GM06990 (cell line): ENCODE measurements at regions not wholly inside any gene's neighbourhood (a gene's known extent, or its start where the extent isn't known, plus 50 kb on each side); places are given as distances from the start of the nearest gene placed in this dataset.
"Not testable (repeated sequence)": the region's sequence is repeated elsewhere in the genome, so short reads cannot be mapped to it uniquely, and the experiment has no call there.

Experiments
- DNase-seq: peaks from one replicate; pipeline ENCODE4 v3.0.0-alpha.2; 2011; ENCODE audit not compliant: insufficient read length; ENCODE audit errors: extremely low read depth
- H3K27me3 ChIP-seq: replicated peaks from 2 replicates; pipeline ENCODE4 v1.6.0; 2011; ENCODE audit warnings: low read length; ENCODE audit not compliant: control insufficient read depth, insufficient read depth
- H3K36me3 ChIP-seq: 2 replicates; pipeline ENCODE4 v1.5.1; 2011; ENCODE audit warnings: low read length; ENCODE audit not compliant: control insufficient read depth, insufficient read depth
- H3K4me3 ChIP-seq: replicated peaks from 2 replicates; pipeline ENCODE4 v1.5.1; 2011; ENCODE audit warnings: low read depth, mild to moderate bottlenecking, control low read depth, low read length
- CTCF ChIP-seq: IDR thresholded peaks from 2 replicates; pipeline ENCODE4 v1.5.1; 2011; ENCODE audit warnings: low read length, control low read depth, mild to moderate bottlenecking, inconsistent platforms; ENCODE audit not compliant: insufficient read depth, poor library complexity, severe bottlenecking

- Histone ChIP-seq H3K4me3 (no peak overlapping the region), H3K36me3 (no peaks in the 10 kb centered on the region), H3K27me3 (no peaks in the 10 kb centered on the region)
- no peak for DNase-seq
- no peak for TF ChIP-seq CTCF
Measured at GRCh38 chr10:33703501-33704213, 369.2 kb upstream of the NRP1 start.

- Histone ChIP-seq H3K4me3 (no peak overlapping the region), H3K36me3 (no peaks in the 10 kb centered on the region), H3K27me3 (no peaks in the 10 kb centered on the region)
- DNase-seq, result no peak
- no peak for TF ChIP-seq CTCF
Measured at GRCh38 chr10:33698033-33698432, 363.6 kb upstream of the NRP1 start.

GRCh38 chr10:33697016-33697415 is 362.5 kb upstream of the NRP1 start:
- Histone ChIP-seq H3K4me3 (no peak overlapping the region), H3K27me3 (no peaks in the 10 kb centered on the region), H3K36me3 (no peaks in the 10 kb centered on the region)
- no peak for DNase-seq
- TF ChIP-seq CTCF, result no peak

- Histone ChIP-seq H3K36me3 (no peaks in the 10 kb centered on the region), H3K4me3 (no peak overlapping the region), H3K27me3 (no peaks in the 10 kb centered on the region)
- no peak for DNase-seq
- no peak for TF ChIP-seq CTCF
Measured at GRCh38 chr10:33695536-33695935, 361.1 kb upstream of the NRP1 start.

GRCh38 chr10:33690536-33690935 is 356.1 kb upstream of the NRP1 start:
- DNase-seq, H3K4me3 ChIP-seq, H3K36me3 ChIP-seq, H3K27me3 ChIP-seq: not testable (repeated sequence)

GRCh38 chr10:33688506-33688905 is 354.0 kb upstream of the NRP1 start:
- H3K36me3 ChIP-seq, result no peaks in the 10 kb centered on the region
- H3K27me3 ChIP-seq, result no peaks in the 10 kb centered on the region
- TF ChIP-seq CTCF, result no peak
- H3K4me3 ChIP-seq, result no peak overlapping the region
- no peak for DNase-seq
